NAMALWA (cell line): ENCODE measurements at regions not wholly inside any gene's neighbourhood (a gene's known extent, or its start where the extent isn't known, plus 50 kb on each side); places are given as distances from the start of the nearest gene placed in this dataset.
A peak's percentile ranks its signal among the peaks of the same experiment; 100 is the strongest.
"Not testable (repeated sequence)": the region's sequence is repeated elsewhere in the genome, so short reads cannot be mapped to it uniquely, and the experiment has no call there.

Source experiments
- DNase-seq: peaks from one replicate; pipeline ENCODE4 v3.0.0-alpha.2; 2015; ENCODE audit warnings: low spot score

DNA sequence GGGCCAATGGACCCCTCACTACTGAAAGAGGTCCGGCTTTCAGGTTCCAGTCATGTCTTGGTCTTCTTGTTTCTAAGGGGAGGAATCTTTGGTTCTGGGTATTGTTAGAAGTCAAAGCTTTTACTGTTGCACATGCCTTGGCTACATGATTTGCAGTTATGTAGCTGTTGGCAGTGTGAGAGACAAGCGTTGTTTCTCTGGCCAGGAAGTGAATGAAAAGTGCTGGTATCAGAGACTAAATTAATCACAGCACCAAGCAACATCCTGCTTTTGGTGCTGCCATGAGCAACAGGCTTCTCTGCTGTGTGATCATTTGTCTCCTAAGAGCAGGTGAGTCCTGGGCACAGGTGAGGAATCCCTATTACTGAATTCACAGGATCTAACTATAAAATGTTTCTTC lies 100.1 kb upstream of the PRSS3 start:
- no peak for DNase-seq

DNA sequence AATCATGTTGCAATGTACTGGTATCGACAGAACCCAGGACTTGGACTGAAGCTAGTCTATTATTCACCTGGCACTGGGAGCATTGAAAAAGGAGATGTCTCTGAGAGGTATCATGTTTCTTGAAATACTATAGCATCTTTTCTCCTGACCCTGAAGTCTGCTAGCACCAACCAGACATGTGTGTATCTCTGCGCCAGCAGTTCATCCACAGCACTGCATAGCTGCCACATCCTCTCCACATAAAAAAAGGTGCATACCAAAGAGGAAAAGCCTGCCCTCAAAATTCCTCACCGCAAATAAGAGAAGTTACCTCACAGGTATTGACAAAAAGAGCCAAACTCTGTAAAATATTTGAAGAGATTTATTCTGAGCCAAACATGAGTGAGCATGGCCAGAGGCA lies 99.5 kb upstream of the PRSS3 start:
- DNase-seq, result no peak

DNA sequence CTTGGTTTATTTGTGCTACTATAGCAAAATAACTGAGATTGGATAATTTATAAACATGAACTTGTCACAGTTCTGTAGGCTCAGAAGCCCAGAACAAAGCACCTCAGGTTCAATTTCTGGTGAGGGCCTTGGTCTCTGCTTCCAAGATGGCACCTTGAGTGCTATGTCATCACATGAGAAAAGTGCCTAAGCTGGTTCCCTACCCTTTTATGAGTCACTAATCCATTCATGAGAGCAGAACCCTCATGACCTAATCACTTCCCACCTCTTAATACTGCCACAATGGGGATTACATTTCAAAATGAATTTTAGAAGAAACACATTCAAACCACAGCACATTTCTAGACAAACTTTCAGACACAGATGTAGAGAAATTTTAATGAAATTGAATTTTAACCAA lies 98.2 kb upstream of the PRSS3 start:
- DNase-seq, result no peak

DNA sequence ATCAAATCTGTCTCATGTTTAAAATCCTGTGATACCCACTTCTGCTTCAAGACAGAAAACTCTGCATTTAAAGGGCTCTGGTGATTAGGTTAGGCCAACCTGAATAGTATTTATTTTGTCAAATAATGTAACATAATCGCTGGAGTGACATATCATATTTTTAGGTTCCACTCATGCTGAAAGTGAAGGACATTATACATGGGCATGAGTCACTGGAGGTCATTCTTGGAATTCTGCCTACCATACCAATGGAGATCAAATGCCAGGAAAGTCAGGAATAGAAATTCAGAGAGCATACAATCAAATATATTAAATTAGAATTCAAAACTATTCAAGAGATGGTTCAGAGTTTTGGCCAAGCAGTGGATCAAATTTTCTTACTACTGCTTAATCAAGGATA lies 97.1 kb upstream of the PRSS3 start:
- DNase-seq, result no peak

DNA sequence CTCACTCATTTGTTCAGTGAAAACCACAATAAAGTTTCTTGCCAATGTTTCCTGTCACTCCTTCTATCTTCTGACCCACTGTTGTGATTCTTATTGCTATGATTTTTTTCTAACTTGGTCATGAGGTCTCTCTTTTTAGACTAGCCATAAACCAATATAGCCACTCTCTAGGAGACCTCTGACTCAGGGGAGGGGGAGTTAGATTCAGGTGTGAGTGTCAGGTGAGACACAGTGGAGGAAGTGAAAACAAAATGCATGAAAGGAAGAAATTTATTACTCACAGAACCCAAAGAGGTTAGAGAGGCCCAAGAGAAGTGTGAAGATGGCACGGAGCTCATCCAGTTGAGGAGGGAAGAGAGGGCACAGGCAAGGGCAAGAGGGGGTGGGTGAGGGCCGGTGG lies 94.4 kb upstream of the PRSS3 start:
- DNase-seq, result not testable (repeated sequence)

DNA sequence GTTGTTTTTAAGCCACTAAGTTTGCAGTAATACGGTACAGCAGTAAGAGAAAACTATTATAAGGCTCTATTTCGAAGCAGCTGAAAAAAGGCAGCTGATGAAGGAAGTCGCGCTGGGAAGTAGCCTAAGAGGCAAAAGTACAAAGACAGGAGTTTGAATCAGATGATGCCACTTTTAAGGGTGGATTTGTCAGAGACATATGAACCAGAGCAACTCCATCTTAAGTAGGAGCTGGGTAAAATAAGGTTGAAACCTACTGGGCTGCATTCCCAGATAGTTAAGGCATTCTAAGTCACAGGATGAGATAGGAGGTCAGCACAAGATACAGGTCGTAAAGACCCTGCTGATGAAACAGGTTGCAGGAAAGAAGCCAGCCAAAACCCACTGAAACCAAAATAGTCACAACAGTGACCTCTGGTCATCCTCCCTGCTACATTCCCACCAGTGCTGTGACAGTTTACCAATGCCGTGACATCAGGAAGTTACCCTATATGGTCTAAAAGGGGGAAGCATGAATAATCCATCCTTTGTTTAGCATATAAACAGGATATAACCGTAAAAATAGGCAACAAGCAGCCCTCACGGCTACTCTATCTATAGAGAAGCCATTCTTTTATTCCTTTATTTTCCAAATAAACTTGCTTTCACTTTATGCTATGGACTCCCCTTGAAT lies 91.8 kb upstream of the PRSS3 start:
- DNase-seq, result no peak

DNA sequence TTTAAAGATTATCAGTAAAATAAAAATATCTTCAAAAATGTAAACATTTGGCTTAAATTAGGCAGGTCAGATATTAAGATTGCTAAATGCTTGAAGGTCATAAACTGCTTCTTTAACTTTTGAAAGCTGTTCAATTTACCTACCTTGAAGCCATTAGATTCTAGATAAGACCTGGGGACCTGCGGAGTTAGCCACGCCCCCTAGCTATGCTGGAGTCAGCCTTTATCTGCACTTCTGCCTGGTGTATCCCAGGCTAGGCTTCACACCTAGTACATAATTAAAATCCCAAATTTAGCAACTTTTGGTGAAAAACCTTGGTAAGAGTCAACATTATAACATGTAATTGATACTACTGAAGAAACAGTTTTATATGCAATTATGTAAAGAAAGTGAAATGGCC lies 89.9 kb upstream of the PRSS3 start:
- not testable (repeated sequence) for DNase-seq

DNA sequence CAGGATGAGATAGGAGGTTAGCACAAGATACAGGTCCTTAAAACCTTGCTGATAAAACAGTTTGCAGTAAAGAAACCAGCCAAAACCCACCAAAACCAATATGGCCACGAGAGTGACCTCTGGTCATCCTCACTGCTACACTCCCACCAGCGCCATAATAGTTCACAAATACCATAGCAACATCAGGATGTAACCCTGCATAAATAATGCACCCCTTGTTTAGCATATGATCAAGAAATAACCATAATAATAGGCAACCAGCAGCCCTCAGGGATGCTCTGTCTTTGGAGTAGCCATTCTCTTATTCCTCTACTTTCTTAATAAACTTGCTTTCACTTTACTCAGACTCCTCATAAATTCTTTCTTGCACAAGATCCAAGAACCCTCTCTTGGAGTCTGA lies 86.9 kb upstream of the PRSS3 start:
- DNase-seq, result no peak

DNA sequence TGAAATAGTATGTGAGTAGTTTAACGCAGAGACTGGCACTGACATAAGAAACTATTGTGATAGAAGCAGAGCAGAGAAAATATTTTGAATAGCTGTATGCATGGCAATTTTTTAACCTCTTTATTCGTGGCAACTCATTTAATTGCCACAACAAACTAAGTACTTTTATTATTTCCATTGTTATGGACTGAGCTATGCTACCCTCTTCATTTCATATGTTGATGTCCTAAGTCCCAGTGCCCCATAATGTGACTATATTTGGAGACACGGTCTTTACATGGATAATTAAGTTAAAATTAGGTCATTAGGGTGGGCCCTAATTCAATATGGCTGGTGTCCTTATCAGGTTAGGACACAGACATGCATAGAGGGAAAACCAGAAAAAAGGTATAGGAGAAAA lies 86.1 kb upstream of the PRSS3 start:
- no peak for DNase-seq

DNA sequence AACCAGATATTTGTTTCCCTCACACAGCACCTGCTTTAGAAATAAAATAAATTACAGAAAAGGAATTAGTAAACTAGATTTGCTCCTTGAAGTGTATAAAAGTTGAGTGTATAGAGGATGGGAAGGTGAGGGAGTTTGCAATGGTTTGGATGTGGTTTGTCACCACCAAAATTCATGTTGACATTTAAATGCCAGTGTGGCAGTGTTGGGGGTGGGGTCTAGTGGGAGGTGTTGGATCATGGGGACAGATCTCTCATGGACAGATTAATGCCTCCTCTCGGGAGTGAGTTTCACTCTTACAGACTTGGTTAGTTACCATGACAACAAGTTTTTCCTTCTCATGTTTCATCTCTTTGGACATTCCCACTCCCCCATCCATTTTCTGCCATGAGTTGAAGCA lies 83.9 kb upstream of the PRSS3 start:
- DNase-seq, result not testable (repeated sequence)

DNA sequence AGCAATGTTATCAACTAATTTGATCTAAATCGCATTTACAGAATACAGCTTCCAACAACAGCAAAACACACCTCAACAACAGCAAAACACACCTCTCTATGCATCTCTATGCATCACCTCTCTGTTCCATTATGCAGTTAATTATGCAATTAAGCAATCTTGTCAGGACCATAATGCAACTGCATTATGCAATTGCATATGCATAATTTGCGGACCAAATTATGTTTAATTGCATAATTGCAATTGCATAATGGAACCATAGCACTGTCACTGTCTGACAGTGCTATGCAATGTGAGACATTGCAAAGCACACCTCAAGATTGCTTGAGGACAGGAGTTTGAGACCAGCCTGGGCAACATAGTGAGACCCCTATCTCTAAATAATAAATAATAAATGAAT lies 80.4 kb upstream of the PRSS3 start:
- DNase-seq, result no peak

DNA sequence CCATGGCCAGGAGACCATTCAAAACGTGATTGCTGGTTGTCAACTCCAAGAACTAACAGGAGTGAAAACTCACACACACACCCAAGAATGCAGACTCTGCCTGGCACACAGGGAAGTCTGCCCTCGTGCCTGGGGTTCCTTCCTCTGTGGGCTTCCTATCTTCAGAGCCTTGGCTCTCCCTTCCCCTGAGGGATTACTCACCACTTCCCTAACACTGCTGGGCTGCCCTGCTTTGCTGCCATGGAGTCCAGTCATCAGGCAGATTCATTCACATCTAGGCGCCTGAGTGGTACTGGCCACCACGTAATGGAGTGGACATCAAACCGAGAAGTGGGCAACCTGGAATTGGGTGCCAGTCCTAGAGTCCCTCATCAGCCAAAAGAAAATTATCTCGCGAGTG lies 76.4 kb upstream of the PRSS3 start:
- no peak for DNase-seq

DNA sequence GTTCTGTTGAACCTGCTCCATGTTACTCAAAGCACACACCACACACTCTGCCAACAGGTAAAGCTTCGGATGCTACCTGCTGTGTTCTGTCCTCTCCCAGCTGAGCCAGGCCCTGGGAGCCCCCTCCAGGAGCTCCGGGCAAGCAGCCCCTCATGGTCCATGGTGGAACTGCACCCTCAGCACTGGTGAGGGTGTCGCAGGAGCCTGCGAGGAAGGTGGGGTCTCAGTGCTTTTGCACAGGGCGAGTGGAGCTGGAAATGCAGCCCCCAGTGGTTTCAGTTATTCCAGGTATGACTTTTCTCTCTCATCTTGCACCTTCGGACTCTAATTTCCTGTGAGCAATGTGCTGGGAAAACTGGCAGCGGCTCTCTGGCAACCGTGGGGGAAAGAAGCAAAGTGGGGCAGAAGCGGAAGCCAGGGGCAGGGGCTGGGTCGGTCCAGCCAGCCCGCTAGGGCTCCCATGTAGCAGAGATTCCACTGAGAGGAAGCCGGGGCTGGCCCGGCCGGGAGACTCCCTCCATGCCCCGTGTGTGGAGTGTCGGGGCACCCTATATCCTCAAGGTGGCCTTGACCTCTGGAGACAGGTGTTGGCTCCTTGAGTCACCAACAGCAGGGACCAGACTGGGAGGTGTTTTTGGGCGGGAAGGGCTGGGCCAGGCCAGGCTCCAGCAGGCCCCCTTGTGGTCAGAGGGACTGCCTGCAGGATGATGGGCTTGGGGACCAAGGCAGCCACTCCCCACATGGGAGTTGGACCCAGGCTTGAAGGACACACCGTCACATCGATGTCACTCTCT lies 75.6 kb upstream of the PRSS3 start:
- peak; percentile 59 for DNase-seq

DNA sequence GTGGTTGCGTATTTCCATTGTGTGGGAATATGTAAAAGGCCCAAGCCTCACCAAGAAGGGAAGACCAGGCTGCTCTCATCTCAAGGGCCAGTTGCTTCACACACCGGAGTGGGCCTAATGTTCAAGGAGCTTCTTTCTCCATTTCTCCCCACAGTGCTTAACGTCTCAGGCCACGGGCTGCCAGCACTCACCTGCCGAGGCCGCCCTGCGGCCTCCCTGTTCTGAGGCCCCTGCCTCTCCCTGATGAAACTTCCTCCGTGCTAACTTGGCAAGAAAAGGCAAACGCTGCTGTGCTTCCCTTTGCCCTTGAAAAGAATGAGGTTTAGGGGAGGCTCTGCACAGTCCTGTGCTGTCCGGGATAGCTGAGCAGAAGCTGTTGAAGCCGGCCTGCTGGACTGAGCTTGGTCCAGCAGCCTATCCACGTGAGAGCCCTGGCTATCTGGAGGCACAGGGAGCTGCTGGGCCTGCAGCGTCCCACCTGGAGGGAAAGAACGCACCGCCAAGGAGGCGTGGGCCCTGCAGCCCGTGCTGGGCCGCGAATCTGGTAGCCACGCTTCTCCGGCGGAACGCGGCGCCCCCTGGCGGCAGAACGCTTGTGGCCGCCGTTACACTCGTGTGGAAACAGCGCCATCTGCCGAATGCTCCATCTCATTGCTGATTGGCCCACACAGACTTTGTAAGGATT lies 73.5 kb upstream of the PRSS3 start:
- DNase-seq, result peak; percentile 82

DNA sequence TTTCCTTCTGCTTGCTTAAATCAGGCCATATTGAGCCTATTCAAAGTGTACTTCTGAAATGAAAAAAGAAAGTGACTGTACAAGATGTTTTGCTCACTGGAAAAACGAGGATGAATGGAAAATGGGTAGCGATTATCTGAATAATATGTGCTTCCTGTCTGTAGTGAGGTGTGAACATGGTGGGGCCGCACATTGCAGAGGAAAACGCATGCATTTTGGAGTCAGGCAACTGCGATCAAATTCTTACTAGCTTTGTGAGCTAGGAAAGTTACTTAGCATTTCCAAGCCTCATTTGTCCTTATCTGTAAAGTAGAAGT lies 73.0 kb upstream of the PRSS3 start:
- no peak for DNase-seq

DNA sequence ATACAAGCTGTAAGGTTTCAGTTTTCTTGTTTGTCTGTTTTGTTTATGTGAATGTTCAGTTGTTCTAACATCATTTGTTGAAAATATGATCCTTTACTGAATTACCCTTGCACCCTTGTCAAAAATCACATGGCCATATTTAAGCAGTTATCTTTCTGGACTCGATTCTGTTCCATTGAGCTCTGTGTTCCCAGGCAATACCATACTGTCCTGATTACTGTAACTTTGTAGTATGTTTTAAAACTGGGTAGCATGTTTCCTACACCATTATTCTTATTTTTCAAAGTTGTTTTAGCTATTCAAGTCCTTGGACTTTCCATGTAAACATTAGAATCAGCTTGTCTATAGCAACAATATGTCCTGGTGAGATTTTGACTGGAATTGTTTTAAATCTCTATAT lies 66.7 kb upstream of the PRSS3 start:
- DNase-seq, result no peak

DNA sequence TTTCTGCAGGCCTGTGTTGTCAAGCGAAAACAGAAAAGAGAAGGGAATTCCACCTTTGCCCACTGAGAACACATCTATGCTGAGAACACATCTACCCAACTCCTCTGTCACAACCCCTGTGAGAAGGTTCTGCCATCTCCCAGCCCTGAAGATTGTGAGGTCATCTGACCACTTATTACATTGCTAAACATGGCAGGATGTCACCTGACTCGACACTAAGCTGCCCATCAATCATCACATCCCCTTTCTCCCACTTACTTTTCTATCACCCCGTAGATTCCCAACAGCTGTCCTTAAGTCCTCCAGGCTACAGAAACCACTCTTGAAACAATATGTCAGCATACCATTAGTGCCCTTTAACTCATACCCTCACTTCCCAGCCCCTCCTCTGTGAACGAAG lies 64.2 kb upstream of the PRSS3 start:
- no peak for DNase-seq

DNA sequence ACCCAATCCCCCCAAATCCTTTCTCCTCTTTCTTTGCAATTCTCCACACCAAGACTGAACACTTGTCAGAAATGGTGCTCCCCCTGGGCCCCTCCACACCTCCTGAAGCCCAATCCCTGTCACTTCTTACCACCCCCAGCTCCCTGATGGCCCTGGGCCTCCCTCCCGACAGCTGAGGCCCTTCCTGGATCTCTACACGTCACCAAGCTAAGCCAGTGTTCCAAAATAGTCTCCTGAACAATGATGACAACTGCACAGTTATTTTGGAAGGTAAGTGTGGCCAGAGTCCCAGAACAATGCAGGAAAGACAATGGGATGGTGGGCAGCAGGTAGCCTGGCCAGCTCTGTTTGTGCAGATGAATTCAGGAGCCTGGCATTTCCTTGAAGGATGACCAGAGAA lies 63.7 kb upstream of the PRSS3 start:
- no peak for DNase-seq

DNA sequence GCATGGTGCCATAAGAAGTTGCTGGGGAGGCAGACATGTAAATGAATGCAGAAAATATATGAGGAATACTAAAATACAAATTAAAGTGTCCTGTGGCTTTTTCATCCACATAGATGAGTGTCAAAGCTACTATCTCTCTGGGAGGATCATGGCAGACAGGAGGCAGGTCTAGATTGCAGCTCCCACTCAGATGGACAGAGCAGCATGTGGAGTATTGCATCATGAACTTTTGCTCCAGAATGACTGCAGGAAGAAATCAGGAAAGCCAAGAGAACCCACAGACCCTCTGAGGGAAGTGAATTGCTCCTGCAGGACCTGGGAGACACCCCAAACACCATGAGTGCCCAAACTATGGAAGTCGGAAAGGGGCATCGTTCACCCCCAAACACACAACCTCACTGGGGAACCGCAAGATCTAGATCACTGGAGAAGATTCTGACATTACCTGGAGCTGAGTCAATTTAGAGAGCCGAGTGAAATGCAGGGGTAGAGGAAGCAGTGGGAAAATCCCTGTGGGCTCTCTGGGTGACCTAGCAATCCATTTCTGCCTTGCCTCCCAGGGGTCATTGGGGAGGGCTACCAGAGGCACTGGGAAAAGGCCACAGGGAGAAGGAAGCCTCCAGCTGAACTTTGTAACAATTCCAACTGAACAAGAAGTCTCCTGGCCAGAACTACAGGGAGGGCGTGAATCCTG lies 61.0 kb upstream of the PRSS3 start:
- DNase-seq, result not testable (repeated sequence)

DNA sequence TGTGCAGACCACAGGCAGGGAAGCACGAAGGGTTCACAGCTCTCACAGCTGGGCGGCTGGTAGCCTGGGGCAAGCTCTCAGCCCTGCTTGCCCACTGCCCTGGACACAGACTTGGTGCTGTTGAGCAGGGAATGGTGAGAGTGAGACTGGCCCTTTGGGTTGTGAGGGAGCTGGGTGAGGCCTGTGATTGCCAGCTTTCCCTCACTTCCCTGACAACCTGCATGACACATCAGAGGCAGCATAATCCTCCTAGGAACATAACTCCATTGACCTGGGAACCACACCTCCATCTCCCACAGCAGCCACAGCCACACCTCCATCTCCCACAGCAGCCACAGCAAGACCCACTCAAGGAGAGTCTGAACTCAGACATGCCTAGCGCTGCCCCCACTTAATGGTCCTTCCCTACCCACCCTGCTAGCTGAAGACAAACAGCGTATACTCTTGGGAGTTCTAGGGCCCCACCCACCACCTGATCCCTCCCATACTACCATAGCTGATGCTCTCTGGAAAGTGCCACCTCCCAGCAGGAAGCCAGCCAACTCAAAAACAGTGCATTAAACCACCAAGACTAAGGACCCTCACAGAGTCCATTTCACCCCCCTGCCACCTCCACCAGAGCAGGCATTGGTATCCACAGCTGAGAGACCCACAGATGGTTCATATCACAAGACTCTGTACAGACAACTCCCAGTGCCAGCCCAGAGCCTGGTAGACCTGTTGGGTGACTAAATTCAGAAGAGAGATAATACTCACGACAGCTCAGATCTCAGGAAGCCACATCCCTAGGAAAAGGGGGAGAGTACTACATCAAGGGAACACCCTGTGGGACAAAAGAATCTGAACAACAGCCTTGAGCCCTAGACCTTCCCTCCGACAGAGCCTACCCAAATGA lies 60.2 kb upstream of the PRSS3 start:
- not testable (repeated sequence) for DNase-seq

DNA sequence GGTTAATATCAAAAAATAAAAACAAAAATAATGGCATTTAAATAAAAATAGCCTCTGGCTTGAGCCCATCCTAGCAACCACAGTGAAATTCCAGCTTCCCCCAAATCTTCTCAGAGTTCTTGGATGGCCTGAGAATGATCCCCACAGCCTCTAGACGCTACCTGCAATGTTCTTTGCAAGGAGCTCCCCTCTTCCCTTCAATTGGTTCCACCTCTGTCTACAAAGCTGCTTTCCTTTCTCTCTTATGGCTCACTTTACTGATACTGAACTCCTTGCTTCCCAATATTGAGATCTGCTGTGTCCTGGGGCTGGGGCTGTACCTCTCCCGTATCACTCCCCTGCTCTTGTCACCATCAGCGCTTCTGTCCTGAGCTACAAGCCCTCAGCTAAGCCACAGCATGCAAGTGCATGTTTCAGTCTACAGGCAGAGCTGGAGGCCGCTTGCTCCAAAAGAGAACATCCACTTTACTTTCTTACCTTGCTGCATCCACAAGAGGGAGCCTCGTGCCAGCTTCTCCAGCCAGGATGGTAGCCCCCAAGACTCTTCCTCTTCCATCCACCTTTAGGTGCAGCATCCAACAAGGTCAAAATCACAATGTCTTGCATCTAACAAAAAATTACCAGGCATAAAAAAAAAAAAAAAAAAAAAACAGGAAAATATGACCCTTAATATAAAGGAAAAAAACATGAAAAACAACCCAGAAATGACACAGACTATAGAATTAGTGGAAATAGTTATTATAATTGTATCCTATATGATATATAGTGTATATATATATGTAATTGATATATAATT lies 57.4 kb upstream of the PRSS3 start:
- DNase-seq, result peak; percentile 57
